Chondrocyte (in vitro differentiated cells): ENCODE measurements at regions not wholly inside any gene's neighbourhood (a gene's known extent, or its start where the extent isn't known, plus 50 kb on each side); places are given as distances from the start of the nearest gene placed in this dataset.

Source experiments
- DNase-seq: peaks from one replicate; pipeline ENCODE4 v3.0.0; 2021; ENCODE audit warnings: mixed read lengths, low spot score
- H3K27ac Mint-ChIP-seq: one replicate; pipeline ENCODE4 v1.8.0; 2021; ENCODE audit warnings: mild to moderate bottlenecking, moderate library complexity, mixed read lengths; ENCODE audit not compliant: unreplicated experiment
- H3K27me3 Mint-ChIP-seq: 2 replicates; pipeline ENCODE4 v1.8.0; 2021; ENCODE audit warnings: low read depth, mixed read lengths
- H3K36me3 Mint-ChIP-seq: 2 replicates; pipeline ENCODE4 v1.8.0; 2021; ENCODE audit warnings: low read depth, mixed read lengths
- H3K4me1 Mint-ChIP-seq: 2 replicates; pipeline ENCODE4 v1.8.0; 2021; ENCODE audit warnings: low read depth, mild to moderate bottlenecking, mixed read lengths
- H3K4me3 Mint-ChIP-seq: one replicate; pipeline ENCODE4 v1.8.0; 2021; ENCODE audit warnings: mild to moderate bottlenecking, moderate library complexity, mixed read lengths; ENCODE audit not compliant: unreplicated experiment
- H3K9me3 Mint-ChIP-seq: 2 replicates; pipeline ENCODE4 v1.8.0; 2021; ENCODE audit warnings: low read depth, mixed read lengths
- TF ChIP-seq, protein P1 (sequence below): fragments of 200-600 bp; sonication (generic); IDR thresholded peaks from 2 replicates; pipeline ENCODE4 v1.5.0; 2021; ENCODE audit warnings: antibody characterized with exemption, mild to moderate bottlenecking, moderate library complexity

DNA sequence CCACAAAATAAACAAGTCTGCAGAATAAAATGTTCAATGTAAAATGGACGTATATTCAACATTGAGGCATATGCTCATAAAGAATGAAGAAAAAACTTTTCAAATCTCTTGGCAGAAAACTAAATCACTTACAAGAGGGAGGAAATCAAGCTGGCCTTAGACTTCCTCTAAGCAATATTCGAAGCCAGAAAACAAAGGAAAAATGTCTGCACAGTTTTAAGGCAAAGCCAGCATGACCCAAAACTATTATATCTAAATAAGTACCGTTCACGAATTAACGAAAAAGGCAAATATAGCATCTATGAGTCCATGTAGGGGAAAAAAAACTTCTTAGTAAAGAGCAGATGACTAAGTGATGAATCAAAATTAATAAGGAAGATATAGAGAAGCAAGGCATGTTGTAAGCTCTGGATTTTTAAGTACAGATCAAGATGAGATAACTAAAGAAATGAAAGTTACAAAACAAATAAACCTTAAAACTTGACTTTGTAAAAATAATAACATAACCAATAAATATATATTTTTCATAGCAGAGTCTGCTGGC, 101.3 kb downstream of the KCNRG start:
- no peaks in the 10 kb centered on the region for H3K27me3 Mint-ChIP-seq
- TF ChIP-seq, protein P1, sequence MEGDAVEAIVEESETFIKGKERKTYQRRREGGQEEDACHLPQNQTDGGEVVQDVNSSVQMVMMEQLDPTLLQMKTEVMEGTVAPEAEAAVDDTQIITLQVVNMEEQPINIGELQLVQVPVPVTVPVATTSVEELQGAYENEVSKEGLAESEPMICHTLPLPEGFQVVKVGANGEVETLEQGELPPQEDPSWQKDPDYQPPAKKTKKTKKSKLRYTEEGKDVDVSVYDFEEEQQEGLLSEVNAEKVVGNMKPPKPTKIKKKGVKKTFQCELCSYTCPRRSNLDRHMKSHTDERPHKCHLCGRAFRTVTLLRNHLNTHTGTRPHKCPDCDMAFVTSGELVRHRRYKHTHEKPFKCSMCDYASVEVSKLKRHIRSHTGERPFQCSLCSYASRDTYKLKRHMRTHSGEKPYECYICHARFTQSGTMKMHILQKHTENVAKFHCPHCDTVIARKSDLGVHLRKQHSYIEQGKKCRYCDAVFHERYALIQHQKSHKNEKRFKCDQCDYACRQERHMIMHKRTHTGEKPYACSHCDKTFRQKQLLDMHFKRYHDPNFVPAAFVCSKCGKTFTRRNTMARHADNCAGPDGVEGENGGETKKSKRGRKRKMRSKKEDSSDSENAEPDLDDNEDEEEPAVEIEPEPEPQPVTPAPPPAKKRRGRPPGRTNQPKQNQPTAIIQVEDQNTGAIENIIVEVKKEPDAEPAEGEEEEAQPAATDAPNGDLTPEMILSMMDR = no peak
- H3K4me1 Mint-ChIP-seq = peaks cover 10% of the 10 kb centered on the region
- no peak for DNase-seq
- H3K9me3 Mint-ChIP-seq = no peaks in the 10 kb centered on the region
- H3K36me3 Mint-ChIP-seq = peaks cover 2% of the 10 kb centered on the region
- H3K27ac Mint-ChIP-seq = no peak overlapping the region
- H3K4me3 Mint-ChIP-seq = no peak overlapping the region

DNA sequence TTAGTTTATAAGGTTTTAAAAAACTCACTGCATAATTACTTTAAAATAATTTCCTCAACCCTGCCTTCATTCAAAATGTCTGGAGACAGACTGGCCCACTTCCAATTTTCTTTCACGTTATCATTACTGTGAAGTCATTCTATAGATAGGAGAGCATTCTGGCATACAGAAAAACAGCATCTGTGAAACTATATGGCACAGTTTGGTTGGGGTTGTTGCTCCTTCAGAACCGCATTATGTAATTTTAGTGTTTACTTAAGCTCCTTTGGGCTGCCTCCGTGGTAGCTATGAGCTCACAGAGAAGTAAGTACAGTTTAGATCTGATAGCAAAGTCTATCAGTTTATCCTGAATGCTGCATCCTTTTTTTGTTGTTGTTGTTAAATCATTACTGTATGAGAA, 104.3 kb downstream of the KCNRG start:
- peaks cover 32% of the 10 kb centered on the region for H3K4me1 Mint-ChIP-seq
- TF ChIP-seq, protein P1 = no peak
- DNase-seq = no peak
- no peaks in the 10 kb centered on the region for H3K27me3 Mint-ChIP-seq
- no peaks in the 10 kb centered on the region for H3K9me3 Mint-ChIP-seq
- peaks cover 2% of the 10 kb centered on the region for H3K36me3 Mint-ChIP-seq
- no peak overlapping the region for H3K4me3 Mint-ChIP-seq
- peak overlapping the region; percentile 1 for H3K27ac Mint-ChIP-seq

DNA sequence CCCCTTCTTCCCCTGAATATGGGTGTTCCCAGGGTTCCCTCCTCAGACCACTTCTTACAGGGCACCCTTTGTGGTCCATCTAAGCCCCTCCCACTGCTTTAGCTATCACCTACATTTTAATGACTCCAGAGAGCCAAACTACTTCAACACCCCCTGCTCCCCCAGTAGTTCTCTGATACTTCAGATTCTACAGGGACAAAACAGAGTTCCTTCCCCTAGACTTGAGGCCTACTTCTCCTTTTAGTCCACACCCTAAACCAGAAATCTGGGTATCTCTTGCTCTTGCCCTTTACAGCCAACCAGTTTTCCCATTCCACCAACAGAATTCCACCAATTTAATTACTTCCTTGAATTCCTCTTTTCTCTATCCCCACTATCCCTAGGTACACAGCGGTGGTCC, 107.2 kb downstream of the KCNRG start:
- H3K27me3 Mint-ChIP-seq = no peaks in the 10 kb centered on the region
- no peak for DNase-seq

DNA sequence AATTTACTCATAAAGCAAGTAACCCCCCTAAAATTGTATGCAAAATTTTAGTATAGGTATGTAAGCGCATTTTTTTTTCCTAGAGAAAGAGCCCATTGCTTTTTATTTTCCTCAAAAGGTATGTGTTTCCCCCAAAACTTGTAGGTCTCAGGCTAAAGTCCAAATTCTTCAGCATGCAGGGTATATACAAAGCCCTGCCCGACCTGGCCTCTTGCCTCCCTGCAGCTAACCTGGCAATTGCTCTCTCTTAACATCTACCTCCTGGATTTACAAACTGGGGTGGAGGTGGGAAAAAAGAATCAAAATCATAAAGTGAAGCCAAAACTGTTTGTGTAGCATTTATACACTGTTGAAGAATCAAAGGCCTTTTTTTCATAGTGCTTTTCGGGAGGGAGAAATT, 107.8 kb downstream of the KCNRG start:
- H3K27me3 Mint-ChIP-seq = no peaks in the 10 kb centered on the region
- TF ChIP-seq, protein P1 = no peak
- H3K4me1 Mint-ChIP-seq = peaks cover 41% of the 10 kb centered on the region
- H3K27ac Mint-ChIP-seq = peak overlapping the region; percentile 95
- H3K9me3 Mint-ChIP-seq = no peaks in the 10 kb centered on the region
- peaks cover 2% of the 10 kb centered on the region for H3K36me3 Mint-ChIP-seq
- H3K4me3 Mint-ChIP-seq = peak overlapping the region; percentile 71
- no peak for DNase-seq

More for the DNA sequence above, 107.2 kb downstream of the KCNRG start:
- peak overlapping the region; percentile 71 for H3K4me3 Mint-ChIP-seq
- TF ChIP-seq, protein P1 = no peak
- peaks cover 2% of the 10 kb centered on the region for H3K36me3 Mint-ChIP-seq
- H3K4me1 Mint-ChIP-seq = peaks cover 41% of the 10 kb centered on the region
- peak overlapping the region; percentile 95 for H3K27ac Mint-ChIP-seq
- no peaks in the 10 kb centered on the region for H3K9me3 Mint-ChIP-seq

DNA sequence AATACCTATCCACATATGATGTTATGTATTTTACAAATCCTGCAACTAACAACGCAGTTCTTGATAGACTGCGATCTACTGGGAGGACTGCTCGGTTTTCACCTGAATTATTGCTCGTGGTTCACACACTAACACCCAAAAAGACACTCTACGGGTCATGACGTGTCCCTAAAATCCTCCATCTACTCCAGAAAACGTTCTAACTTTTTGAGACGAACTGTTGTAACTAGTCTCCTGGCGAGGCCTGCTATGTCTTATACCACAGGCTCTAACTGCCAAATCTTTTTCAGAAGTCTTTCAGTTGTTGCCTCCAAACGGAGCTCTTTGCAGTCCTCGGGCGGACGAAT, 108.2 kb downstream of the KCNRG start:
- H3K9me3 Mint-ChIP-seq = no peaks in the 10 kb centered on the region
- no peak for DNase-seq
- peaks cover 2% of the 10 kb centered on the region for H3K27me3 Mint-ChIP-seq
- TF ChIP-seq, protein P1 = no peak
- H3K27ac Mint-ChIP-seq = peak overlapping the region; percentile 95
- H3K36me3 Mint-ChIP-seq = peaks cover 2% of the 10 kb centered on the region
- H3K4me3 Mint-ChIP-seq = peak overlapping the region; percentile 71
- H3K4me1 Mint-ChIP-seq = peaks cover 41% of the 10 kb centered on the region
